Tibial nerve (tissue), 4 donors: ENCODE measurements at regions not wholly inside any gene's neighbourhood (a gene's known extent, or its start where the extent isn't known, plus 50 kb on each side); places are given as distances from the start of the nearest gene placed in this dataset.
"Not testable (repeated sequence)": the region's sequence is repeated elsewhere in the genome, so short reads cannot be mapped to it uniquely, and the experiment has no call there.

Experiments
- DNase-seq, 2 donors: peaks; one replicate each; pipeline ENCODE4 v3.0.0-alpha.2; 2019; ENCODE audit warnings: low spot score in 2 of 2
- H3K27ac ChIP-seq, 4 donors: fragments of 200-600 bp; sonication (generic) in 3 of 4; one replicate each; pipeline ENCODE4 v1.5.1; 2017 to 2019; ENCODE audit warnings: mild to moderate bottlenecking in 1 of 4
- H3K27me3 ChIP-seq, 2 donors: fragments of 200-600 bp; sonication (generic) in 1 of 2; one replicate each; pipeline versions ENCODE4 v1.5.1 to v1.6.0; 2017 to 2019
- H3K36me3 ChIP-seq, 3 donors: fragments of 200-600 bp; sonication (generic); one replicate each; pipeline ENCODE4 v1.5.1; 2018 to 2019
- H3K4me1 ChIP-seq, 4 donors: fragments of 200-600 bp; sonication (generic) in 3 of 4; one replicate each; pipeline ENCODE4 v1.5.1; 2017 to 2019
- H3K4me3 ChIP-seq, 4 donors: fragments of 200-600 bp; sonication (generic) in 3 of 4; one replicate each; pipeline ENCODE4 v1.5.1; 2017 to 2019; ENCODE audit warnings: mild to moderate bottlenecking in 1 of 4, moderate library complexity in 1 of 4
- H3K9me3 ChIP-seq, 4 donors: fragments of 200-600 bp; sonication (generic) in 3 of 4; one replicate each; pipeline ENCODE4 v1.5.1; 2017 to 2019
- CTCF ChIP-seq, 5 experiments: fragments of 200-600 bp in 3 of 5; fragments of 450-650 bp in 2 of 5; sonication (generic) in 3 of 5; IDR thresholded peaks; one replicate each; pipeline ENCODE4 v1.5.1; 2016 to 2019; ENCODE audit warnings: antibody characterized with exemption in 5 of 5, mild to moderate bottlenecking in 3 of 5, moderate library complexity in 2 of 5
- EP300 ChIP-seq, 2 donors: sonication (generic); formaldehyde crosslinking; IDR thresholded peaks; one replicate each; pipeline ENCODE4 v1.6.1; 2017; ENCODE audit warnings: antibody characterized with exemption in 2 of 2, mild to moderate bottlenecking in 1 of 2
- POLR2A ChIP-seq, 2 donors: fragments of 450-650 bp; IDR thresholded peaks; one replicate each; pipeline ENCODE4 v1.6.1; 2017; ENCODE audit warnings: antibody characterized with exemption in 2 of 2, mild to moderate bottlenecking in 2 of 2, moderate library complexity in 2 of 2
- WGBS, 2 donors: methylation state at CpG; one replicate each; pipeline ENCODE4 v1.1.5; 2018; 5-methylcytosine and 5-hydroxymethylcytosine counted together

GRCh38 chr10:9560976-9561375 is 1456.7 kb upstream of the CELF2 start:
- Histone ChIP-seq H3K4me1 (no peaks in the 10 kb centered on the region), H3K27me3 (no peaks in the 10 kb centered on the region), H3K27ac (no peak overlapping the region), H3K4me3 (no peak overlapping the region), H3K36me3 (no peaks in the 10 kb centered on the region), H3K9me3 (no peaks in the 10 kb centered on the region)
- DNase-seq, result no peak
- WGBS, 2 donors, result 42 to 50% methylated on average over 3 of the region's 3 CpGs
- no peak for TF ChIP-seq POLR2A (IDR thresholded peaks at IDR 0.05)
- no peak for TF ChIP-seq CTCF (IDR thresholded peaks at IDR 0.05)
- TF ChIP-seq EP300 (IDR thresholded peaks at IDR 0.05), result no peak

GRCh38 chr10:9561821-9562505 is 1455.7 kb upstream of the CELF2 start:
- DNase-seq, result no peak
- Histone ChIP-seq H3K27ac (no peak overlapping the region), H3K36me3 (no peaks in the 10 kb centered on the region), H3K4me3 (no peak overlapping the region), H3K27me3 (no peaks in the 10 kb centered on the region), H3K4me1 (no peaks in the 10 kb centered on the region), H3K9me3 (no peaks in the 10 kb centered on the region)
- TF ChIP-seq EP300 (IDR thresholded peaks at IDR 0.05) (no peak), CTCF (IDR thresholded peaks at IDR 0.05) (no peak), POLR2A (IDR thresholded peaks at IDR 0.05) (no peak)
- 25 to 31% methylated on average over 1 of the region's 1 CpG for WGBS, 2 donors

GRCh38 chr10:9577746-9578145 is 1439.9 kb upstream of the CELF2 start:
- H3K36me3 ChIP-seq, result no peaks in the 10 kb centered on the region
- no peaks in the 10 kb centered on the region for H3K4me1 ChIP-seq
- no peak overlapping the region for H3K4me3 ChIP-seq
- DNase-seq, result no peak
- TF ChIP-seq EP300 (IDR thresholded peaks at IDR 0.05), result no peak
- 35 to 56% methylated on average over 1 of the region's 1 CpG for WGBS, 2 donors
- no peaks in the 10 kb centered on the region for H3K27me3 ChIP-seq
- H3K27ac ChIP-seq, result no peak overlapping the region
- no peaks in the 10 kb centered on the region for H3K9me3 ChIP-seq

- H3K4me3 ChIP-seq, result no peak overlapping the region
- 66 to 74% methylated on average over 3 of the region's 3 CpGs for WGBS, 2 donors
- no peaks in the 10 kb centered on the region for H3K9me3 ChIP-seq
- H3K4me1 ChIP-seq, result no peaks in the 10 kb centered on the region
- no peak for DNase-seq
- H3K36me3 ChIP-seq, result no peaks in the 10 kb centered on the region
- no peak overlapping the region for H3K27ac ChIP-seq
- no peaks in the 10 kb centered on the region for H3K27me3 ChIP-seq
- TF ChIP-seq POLR2A (IDR thresholded peaks at IDR 0.05) (no peak), CTCF (IDR thresholded peaks at IDR 0.05) (no peak), EP300 (IDR thresholded peaks at IDR 0.05) (no peak)
Measured at GRCh38 chr10:9579110-9579705, 1438.5 kb upstream of the CELF2 start.

GRCh38 chr10:9582803-9583202 is 1434.9 kb upstream of the CELF2 start:
- not testable (repeated sequence) for H3K9me3 ChIP-seq

GRCh38 chr10:9596368-9596920 is 1421.2 kb upstream of the CELF2 start:
- Histone ChIP-seq H3K27me3 (no peaks in the 10 kb centered on the region), H3K4me1 (no peaks in the 10 kb centered on the region), H3K27ac (no peak overlapping the region), H3K36me3 (no peaks in the 10 kb centered on the region), H3K9me3 (no peaks in the 10 kb centered on the region), H3K4me3 (no peak overlapping the region)
- WGBS, 2 donors, result 69 to 77% methylated on average over 5 of the region's 5 CpGs
- DNase-seq, result no peak
- no peak for TF ChIP-seq EP300 (IDR thresholded peaks at IDR 0.05)
- TF ChIP-seq POLR2A (IDR thresholded peaks at IDR 0.05), result no peak
- no peak for TF ChIP-seq CTCF (IDR thresholded peaks at IDR 0.05)

More at GRCh38 chr10:9582803-9583202, 1434.9 kb upstream of the CELF2 start:
- not testable (repeated sequence) for DNase-seq, H3K36me3 ChIP-seq, H3K4me1 ChIP-seq, H3K27ac ChIP-seq, H3K27me3 ChIP-seq, H3K4me3 ChIP-seq
- WGBS, 2 donors, result 69 to 87% methylated on average over 1 of the region's 1 CpG
